ENCODE measurements at regions not wholly inside any gene's neighbourhood (a gene's known extent, or its start where the extent isn't known, plus 50 kb on each side); places are given as distances from the start of the nearest gene placed in this dataset.
"Not testable (repeated sequence)": the region's sequence is repeated elsewhere in the genome, so short reads cannot be mapped to it uniquely, and the experiment has no call there.

DNA sequence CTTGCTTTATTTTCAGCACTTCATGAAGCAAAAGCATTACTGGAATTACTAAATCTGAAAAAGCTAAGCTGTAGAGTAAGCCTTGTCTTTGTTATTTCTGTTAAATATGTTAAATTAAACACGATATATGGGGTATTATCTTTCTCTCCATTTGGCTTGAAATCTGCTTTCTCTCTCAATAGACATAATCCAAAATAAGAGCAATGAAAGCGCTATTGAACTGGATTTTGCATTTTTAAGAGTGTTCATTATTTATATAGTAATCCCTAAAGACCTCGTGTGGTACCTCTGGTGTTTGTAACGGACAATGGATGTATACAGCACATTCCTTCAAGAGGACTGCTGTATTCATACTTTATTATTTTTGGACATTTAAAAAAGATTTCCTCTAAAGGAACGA lies 91.5 kb upstream of the KCNE2 start:
- DNase-seq (ENCODE audit: low spot score) = no peak

DNA sequence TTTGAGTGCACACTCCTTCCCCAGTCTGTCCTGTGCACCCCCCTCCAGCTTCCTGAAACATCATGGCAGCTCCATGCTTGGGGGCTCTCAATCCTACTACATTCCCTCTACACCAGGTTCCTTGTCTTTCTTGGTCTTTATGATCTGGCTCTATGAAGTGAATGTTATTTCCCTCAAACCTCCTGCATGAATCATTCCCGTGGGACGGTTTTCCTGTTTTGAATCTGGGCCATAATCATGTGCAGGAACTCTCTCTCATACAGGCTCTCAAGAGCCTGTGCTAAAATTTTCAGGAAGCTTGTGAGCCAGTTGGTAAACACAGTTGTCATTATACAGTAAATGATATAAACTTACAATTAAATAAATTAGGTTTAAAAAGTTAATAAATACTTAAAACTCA lies 89.8 kb upstream of the KCNE2 start:
- no peak for DNase-seq (ENCODE audit: low spot score)

DNA sequence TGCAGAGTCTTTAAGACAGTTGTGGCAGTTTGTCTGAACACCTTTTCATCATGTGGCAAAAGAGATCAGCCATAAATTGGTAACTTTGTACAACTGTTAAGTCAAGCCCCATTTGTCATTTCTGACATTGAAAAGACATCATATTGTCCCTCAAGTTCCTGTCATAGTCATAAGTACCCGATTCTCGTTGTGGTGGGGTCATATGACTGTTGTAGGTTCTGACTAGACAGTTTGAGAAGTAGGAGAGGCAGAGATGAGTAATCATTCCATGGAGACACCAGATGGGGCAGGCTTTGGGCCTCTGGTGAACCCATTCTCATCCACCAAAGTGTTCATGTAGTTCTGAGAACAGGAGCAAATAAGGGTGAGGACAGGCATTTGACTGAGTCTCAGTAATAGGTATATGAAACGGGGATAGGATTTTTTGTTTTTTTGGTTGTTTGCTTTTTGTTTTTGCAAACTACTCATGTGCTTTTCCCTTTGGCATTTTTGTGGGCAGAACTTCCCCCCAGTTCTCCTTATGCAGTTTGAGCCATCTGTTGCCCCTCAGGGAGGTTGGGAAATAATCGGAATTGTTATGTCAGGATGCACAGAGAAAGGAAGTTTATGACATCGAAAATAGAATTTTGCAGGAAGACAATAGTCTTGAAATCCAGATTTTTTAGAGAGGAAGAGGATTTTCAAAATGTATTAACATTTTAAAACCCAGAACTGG lies 86.9 kb upstream of the KCNE2 start:
- no peak for DNase-seq (ENCODE audit: low spot score)

DNA sequence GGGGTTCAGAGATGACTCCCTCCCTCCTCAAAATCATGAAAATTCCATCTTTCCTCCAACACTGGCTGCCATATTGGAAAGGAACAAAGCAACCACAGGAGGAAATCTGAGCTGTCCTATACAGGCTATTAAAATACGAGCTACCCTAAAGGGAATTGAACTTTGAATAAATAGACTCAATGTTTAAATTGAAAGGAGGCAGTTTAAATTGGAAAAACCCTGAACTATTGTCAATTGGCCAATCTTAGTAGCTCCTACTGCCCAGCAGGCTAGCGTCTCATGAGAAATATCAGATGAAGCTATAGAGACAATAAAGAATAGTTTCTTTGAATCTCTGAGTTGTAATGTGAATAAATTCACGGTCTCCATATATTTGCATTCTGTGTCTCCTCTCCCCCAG lies 85.4 kb upstream of the KCNE2 start:
- DNase-seq (ENCODE audit: low spot score) = no peak

DNA sequence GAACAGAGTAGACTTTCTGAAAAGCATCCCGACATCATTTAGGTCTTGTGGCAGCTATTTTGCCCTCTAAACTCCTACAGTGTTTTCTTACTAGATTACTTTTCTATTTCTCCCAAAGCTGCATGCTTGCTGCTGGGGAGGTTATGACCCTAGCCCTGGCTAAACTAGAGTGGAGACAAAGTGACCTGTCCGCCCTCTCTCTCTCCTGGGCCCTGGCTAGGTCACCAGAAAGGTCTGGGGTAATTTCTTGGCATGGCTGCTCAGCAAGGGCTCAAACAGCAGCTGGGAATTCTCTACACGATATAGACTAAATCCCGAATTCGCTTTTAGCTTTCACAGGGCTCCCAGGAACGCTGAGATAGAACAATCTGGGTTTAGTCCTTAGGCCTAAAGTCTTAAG lies 84.5 kb upstream of the KCNE2 start:
- no peak for DNase-seq (ENCODE audit: low spot score)

DNA sequence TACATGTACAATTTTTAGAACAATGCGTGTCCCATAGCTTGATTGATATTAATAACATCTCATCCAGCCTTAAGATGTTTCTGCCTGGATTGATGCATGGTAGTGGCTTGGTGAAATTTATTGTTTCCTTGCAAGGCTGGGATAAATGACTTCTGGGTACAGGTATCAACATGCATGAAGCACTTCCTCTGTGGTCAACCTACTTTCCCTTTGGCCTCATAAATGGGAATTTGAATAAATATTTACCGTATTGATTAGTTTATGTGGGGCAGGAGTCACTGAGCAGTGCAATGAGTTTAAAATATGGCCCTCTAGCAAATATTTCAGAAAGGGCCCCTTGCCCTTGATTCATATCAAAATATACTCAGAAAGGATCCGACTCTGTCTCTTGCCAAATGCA lies 83.9 kb upstream of the KCNE2 start:
- no peak for DNase-seq (ENCODE audit: low spot score)

DNA sequence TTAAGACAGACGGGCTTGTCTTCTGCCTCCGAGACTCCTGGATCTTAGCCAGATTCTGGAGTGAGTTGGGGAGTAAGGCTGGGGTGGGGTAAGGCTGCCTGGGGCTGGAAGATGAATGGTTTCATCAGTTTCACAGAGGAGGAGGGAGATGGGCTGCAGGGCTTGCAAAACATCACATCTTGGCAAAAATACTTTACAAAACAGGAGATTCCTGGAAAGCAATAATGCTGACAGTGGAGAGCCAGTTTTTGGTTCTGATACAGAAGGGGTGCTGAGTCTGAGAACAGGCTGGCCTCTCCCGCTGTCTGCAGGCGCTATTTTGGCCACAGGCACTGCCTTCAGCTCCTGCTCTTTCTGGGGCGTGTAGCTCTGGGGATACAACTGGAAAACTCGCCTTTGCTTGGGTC lies 83.4 kb upstream of the KCNE2 start:
- DNase-seq (ENCODE audit: low spot score) = no peak

DNA sequence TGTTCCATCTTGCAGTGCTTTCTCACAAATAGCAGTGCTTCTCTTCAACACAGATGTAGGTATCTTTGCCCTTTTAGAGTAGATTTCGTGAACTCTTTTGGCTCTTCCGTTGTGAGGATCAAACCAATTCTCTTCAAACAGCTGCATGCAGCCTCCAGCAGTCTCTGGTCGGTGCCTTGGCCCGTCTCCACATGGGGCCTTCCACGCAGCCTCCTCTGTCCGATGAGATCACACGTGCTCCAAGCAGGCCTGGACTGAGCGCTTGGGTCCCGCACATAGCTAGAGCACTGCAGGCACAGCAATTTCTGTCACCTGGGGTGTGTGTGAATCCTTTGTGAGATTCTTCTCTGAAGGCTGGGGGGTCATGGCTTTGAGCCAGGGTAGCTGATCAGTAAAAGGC lies 82.8 kb upstream of the KCNE2 start:
- DNase-seq (ENCODE audit: low spot score) = no peak

DNA sequence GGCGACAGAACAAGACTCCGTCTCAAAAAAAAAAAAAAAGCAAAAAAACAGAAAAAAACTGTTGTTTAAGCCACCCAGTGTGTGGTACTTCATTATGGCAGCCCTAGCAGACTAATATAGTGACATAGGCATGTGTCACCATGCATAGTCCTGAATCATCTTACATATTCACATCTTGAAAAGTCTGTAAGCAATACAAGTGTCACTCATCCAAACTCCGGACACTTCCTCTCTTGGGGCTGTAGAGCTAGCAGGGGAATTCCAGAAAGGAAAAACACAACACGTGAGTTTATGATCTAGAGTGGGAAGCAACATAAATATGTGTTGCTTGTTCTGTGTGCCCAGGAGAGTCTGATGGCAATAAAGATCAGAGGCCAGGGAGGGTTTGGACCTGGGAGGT lies 81.6 kb upstream of the KCNE2 start:
- DNase-seq (ENCODE audit: low spot score) = no peak

DNA sequence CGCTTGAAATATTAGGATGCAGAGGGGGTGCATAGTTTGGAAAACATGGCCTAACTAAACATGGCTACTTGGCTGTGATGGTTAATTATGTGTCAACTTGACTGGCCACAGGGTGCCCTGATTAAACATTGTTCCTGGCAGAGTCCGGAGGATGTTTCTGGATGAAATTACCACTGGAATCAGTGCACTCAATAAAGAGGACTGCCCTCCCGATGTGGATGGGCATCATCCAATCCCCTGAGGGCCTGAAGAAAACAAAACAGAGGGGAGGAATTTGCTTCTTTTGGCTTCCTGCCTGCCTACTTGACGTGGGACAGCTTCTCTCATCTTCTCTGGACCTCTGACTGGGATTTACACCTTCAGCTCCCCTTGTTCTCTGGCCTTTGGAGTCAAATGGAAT lies 79.1 kb upstream of the KCNE2 start:
- DNase-seq (ENCODE audit: low spot score) = no peak

DNA sequence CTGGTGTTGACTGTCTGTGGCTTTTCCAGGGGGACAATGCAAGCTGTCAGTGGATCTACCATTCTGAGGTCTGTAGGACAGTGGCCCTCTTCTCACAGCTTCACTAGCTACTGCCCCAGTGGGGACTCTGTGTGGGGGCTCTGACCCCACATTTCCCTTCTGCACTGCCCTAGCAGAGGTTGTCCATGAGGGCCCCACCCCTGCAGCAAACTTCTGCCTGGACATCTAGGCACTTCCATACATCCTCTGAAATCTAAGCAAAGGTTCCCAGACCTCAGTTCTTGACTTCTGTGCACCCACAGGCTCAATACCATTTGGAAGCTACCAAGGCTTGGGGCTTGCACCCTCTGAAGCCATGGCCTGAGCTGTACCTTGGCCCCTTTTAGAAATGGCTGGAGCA lies 75.8 kb upstream of the KCNE2 start:
- DNase-seq (ENCODE audit: low spot score) = not testable (repeated sequence)

DNA sequence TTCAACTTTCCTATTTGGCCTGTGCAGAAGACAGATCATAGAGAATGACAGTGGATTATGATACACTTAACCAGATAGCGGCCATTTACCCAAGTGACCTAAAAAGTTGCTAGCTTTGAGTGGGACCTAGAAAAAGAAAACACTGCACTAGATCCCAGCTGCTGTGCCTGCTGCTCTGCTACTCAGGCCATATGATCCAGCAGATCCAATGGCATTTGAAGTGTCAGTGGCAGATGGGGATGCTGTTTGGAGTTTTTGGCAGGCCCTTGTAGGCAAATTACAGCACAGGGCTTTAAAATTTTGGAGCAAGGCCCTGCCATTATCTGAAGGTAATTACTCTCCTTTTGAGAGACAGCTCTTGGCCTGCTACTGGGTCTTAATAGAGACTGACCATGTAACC lies 74.0 kb upstream of the KCNE2 start:
- DNase-seq (ENCODE audit: low spot score) = no peak

DNA sequence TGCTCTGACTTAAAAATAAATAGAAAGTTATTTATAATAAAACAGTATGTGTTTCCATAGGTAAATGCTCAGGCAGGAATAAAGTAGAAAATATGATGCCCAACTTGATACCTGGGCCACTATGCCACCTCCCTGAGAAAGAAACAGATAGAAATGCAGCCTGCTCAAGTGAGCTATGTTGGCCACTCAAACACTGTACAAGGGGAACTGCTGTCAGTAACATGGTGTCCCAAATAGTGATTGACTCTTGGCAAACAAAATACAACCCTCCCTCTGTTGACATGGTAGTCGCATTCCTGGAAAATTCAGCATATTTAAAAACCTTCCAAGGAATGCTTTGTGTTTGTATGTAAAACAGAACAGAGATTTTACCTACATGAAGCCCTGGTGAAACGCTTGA lies 66.9 kb upstream of the KCNE2 start:
- no peak for DNase-seq (ENCODE audit: low spot score)

DNA sequence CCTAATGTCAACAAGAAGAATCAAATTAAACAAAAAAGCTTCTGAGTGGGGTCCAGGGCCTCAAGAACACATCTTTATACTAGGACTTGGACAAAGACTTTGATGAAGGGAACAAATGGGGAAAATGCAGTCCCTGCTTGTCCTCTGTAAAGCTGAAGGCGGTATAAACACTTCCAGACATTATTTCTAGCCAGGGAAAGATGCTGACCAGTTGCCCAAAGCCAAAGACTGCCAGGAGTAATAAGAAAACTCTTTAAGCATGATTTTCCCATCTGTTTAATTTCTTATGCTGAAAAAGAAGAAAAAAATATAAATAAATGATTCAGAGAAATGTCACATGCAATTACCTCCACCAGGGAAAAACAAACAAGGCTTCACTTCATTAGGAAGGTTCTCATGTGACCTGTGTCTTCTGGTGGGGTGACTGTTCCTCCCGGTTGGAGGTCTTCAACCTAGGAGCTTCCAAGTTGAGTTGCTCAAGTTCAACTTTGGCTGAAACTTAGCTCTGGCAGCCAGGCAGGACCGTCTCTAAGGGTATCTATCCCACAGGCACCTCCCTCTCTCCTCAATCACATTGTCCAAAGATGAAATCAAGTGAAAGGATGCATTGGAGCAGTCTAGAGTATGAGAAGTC lies 65.2 kb upstream of the KCNE2 start:
- no peak for DNase-seq (ENCODE audit: low spot score)

DNA sequence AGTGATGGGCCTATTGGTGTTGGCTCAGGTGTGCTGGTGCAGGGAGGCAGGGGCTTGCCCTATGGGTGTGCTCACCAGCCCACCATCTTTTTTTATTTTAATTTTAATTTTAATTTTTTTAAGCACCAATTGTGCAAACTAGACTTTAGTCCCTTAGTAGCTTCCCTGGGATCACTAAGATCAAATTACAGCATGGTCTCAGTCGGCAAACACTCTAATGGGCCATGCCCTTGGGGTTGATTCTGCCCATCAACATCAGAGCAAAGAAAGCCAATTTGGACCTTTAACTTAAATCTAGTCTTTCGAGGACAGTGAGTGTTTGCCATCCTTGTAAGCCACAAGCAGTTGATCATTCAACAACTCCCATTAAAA lies 64.7 kb upstream of the KCNE2 start:
- DNase-seq (ENCODE audit: low spot score) = no peak

DNA sequence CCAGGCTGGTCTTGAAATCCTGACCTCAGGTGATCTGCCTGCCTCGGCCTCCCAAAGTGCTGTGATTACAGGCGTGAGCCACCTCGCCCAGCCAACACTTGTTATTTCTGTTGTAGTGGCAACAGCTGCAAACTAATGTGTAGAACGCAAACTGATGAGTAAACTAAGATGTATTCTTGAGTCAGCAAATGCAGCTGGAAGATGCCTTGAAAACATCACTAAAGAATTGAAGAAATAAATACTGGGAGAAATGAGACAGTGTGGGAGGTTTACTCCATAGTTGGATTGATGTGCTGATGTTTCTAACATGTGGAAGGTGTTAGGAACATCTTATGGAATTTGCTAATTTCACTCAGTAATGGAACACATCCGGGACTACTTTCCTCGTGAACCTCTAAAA lies 61.3 kb upstream of the KCNE2 start:
- no peak for DNase-seq (ENCODE audit: low spot score)

DNA sequence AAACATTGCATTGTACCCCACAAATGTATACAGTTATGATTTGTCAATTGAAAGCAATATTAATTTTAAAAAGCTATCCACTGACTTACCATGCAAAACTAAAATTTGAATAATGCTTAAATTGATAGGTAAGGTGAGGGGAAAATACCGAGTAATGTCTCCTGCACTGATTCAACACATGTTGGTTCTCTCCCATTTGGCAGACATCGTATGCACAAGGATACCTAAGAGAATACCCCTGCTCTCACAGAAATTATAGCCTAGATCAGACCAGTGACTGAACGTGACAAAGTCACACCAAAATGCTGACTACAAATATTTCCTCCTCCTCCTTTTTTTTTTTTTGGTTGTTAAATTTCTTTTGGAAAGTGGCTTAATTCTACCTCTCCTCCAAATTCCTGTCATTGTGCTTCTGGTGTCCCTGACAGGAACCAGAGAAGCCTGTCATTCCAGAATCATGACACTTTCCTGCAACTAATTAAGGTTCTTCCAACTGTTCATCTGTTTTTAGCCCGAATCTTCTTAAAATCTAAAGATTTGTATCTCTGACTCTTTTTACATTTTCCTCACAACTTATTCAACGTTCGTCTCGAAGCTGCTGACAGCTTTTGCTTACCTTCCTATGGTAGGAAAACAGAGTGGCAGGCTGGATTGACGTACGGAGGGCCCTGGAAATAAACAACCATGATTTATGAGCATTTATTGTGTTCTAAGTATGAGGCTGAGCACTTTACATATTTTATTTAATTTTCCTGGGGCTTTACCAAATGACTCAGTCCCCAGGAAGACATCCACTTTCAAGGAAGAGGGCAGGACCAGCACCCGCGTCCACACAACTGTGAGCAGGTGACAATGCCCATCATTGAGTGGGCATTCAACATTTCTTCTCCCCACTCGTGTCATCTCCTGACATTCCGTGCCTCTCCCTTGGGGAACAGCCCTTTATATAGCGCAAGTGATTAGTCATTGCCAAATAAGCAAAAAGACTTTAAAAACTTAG lies 57.9 kb upstream of the KCNE2 start:
- DNase-seq (ENCODE audit: low spot score) = no peak

DNA sequence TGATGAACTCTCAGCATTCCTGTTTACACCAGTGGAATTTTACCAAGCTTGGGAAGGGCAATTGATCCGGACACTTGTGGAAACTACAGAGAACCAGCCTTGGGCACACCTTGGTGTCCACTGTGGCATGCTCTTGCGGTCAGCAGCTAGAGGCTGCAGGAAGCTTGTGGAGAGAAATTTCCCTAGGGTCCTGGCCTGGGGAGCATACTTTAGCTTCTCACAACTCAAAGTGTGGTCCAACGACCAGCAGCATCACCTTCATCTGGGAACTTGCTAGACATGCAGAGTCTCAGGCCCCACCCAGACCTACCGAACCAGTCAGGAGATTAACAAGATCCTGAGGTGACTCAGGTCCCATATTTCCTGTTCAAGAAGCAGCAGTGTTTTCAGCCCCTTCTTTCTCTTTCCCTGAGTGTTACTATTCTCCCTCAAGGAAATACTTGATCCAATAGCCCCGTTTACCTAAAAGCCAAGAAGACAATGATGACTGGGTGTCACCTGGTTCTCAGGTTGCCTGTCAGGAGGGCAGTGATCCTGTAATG lies 55.7 kb upstream of the KCNE2 start:
- no peak for DNase-seq (ENCODE audit: low spot score)

DNA sequence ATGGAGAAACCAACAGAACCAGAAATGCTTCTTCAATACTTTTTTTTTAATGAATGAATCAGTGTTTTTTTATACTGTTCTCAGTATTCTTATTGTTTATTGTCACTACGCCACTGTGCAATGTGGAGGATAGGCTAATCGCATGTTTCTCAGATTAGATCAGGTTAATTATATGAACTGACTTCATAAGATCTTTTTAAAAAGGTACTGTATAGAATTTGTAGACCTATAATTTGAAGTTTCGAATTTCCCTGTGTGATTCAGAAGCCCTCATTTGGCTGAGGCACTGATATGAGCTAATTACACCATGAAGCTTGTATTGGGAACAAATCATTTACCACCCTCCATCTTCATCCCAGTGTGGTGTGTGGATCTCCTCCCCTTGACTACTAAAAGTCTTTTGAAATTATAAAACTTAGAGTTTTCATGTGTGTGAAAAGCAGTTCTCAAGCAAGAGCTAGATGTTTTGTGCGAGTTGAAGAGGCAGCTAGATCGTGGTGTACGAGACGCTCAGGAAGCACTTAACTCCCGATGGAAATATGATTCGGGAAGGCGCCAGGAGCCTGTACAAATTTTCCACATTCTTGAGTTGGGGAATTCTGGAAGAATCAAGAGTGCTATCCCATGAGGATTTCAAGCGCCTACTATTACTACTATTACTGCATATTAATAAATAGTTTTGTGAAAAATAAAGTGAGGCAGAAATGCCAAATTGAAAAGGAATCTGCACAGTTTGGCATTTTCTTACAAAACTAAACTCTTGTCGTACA lies 52.1 kb upstream of the KCNE2 start:
- DNase-seq (ENCODE audit: low spot score) = no peak

DNA sequence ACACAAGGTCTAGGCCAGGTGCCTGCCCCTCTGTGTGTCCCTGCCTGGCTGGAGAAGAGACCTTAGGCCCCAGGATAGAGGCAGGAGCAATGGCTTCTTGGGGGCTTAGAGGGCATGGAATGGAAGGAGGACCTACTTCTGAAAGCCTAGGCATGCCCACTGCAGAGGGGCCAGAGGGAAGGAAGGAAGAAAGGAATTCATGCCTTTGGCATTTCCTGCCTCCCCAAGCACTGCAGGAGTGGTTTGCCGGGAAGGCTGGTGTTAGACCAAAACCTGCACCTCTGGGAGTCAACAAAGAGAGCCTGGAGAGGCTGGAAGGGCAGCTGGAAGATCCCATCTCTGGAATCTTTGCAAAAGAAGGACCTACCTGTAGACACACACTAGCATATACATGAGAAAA lies 50.7 kb upstream of the KCNE2 start:
- DNase-seq (ENCODE audit: low spot score) = no peak

All from SW480 (cell line).